HG03025 (cell line): ENCODE measurements at regions not wholly inside any gene's neighbourhood (a gene's known extent, or its start where the extent isn't known, plus 50 kb on each side); places are given as distances from the start of the nearest gene placed in this dataset.

ENCODE experiments used
- ATAC-seq: cut with Tn5 transposase; IDR thresholded peaks from one replicate; pipeline ENCODE4 v1.9.1; 2021; ENCODE audit warnings: mild to moderate bottlenecking, moderate library complexity; ENCODE audit not compliant: unreplicated experiment, low FRiP score

- no peak for ATAC-seq
These were observed 119.0 kb upstream of the WDR17 start for GRCh38 chr4:175946472-175947116.

GRCh38 chr4:175947117-175947722 lies 118.4 kb upstream of the WDR17 start:
- ATAC-seq = no peak

DNA sequence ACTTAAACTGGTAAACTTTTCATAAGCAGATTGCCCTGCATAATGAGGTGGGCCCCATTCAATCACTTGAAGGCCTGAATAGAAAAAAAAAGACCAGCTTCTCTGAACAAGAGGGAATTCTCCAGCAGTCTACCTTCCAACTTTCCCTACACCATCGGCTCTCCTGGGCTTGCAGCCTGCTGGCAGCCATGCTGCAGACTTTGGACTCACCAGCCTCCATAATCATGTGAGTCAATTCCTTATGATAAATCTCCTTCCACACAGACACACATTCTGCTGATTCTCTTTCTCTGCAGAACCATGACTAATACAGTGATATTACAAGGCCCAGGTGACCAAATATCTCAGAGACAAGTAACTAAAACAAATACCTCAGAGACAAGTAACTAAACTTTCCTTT lies 113.8 kb upstream of the WDR17 start:
- no peak for ATAC-seq

- ATAC-seq = no peak
These were observed 112.5 kb upstream of the WDR17 start for GRCh38 chr4:175953116-175953515.

- peak; percentile 89 for ATAC-seq
These were observed 111.6 kb upstream of the WDR17 start for GRCh38 chr4:175953960-175954521.

- no peak for ATAC-seq
These were observed 111.0 kb upstream of the WDR17 start for GRCh38 chr4:175954685-175955084.

DNA sequence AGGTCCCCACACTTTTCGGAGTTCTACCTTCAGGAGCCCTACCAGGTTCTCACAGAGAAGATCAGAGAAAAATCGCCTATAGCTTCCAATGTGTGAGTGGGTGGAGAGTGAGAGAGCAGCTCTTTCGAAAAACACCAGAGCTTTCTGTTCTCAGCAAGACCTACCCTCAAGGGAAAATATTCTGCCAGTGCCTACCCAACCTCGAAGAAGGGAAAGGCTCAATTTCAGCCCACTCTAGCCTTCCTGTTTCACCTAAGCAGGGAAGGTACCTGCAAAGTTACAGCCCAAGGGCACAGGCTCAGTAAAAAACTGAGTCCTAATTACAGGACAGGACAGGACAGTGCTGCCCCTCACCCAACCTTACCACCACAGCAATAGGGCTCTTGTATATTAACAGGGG lies 104.0 kb upstream of the WDR17 start:
- ATAC-seq = peak; percentile 71

GRCh38 chr4:175970072-175970471 lies 95.6 kb upstream of the WDR17 start:
- no peak for ATAC-seq

DNA sequence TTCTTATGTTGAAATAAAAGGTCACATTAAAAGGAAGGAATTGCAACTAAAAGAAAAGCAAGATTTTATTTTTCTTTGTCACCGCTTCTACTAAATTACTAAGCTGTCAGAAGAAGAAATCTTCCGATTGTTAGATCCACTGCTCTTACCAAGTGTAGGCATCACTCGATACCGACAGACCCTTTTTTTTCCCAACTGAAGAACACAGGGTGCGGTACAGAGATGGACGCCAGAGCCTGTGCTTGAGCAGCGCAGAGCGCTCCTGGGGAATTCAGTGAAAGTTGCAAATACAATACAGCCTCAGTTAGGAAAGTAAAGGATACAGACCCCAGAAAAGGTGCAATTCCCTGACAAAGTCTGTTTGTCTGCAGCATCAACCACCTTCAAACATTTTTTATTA lies 94.9 kb upstream of the WDR17 start:
- ATAC-seq = no peak

GRCh38 chr4:175971388-175972179 lies 94.1 kb upstream of the WDR17 start:
- no peak for ATAC-seq

DNA sequence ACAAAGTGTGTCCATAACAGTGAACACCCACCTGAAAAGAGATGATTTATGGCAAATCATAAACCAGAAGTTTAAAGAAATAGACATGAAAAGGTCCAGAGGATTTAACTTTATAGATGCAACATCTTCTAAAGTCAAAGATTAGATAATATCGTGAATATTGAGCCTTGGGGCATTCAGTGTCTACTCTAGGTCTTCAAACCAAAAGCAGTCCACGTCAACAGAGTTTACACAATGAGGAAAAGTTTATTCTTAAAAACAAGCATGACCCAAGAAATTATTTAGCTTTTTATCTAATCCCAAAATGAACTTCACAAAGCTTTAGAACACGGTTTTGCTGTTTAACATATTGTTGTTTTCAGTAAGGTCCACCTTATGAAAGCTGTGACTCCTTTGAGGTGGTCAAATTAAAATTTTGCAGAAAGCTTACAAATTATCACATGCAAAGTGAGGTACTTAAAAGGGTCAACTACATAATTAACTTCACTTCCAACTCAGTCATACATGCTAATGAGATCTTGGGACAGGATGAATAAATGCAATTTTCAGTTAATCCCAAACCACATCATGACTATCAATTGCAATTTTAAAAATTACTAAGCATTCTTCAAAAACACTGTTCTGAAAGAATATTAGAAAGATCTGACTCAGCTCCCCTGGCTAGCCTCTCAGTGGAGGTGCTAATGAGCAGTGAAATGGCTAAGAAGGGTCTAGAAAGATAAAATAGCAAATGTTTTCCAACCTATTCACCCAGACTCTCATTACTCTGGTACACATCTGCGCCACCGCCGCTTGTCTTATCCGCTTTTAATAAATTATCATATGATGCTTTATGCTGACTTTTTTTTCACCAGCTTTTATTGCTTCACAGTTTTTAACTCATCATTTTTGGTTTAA lies 92.4 kb upstream of the WDR17 start:
- no peak for ATAC-seq

- ATAC-seq = no peak
These were observed 82.0 kb upstream of the WDR17 start for GRCh38 chr4:175983636-175984035.

GRCh38 chr4:175986668-175987067 lies 79.0 kb upstream of the WDR17 start:
- ATAC-seq = no peak

DNA sequence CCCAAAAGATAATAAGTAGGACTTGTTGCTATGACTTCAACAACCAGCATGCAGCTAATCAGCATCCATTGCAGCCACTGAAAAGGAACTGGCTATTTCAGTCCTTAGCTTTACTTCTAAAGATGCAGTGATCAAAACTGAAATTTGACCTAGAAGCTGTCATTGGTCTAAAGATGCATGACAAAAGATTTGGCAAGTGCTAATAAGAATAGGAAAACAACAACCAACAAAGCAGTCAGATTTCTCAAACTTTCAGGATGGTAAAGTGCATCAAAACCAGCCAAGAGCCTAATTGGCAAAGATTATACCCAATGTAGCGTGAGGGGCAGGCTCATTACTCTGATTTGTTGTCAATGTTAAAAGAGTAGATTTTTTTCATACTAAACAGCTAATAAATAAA lies 77.1 kb upstream of the WDR17 start:
- ATAC-seq = no peak

DNA sequence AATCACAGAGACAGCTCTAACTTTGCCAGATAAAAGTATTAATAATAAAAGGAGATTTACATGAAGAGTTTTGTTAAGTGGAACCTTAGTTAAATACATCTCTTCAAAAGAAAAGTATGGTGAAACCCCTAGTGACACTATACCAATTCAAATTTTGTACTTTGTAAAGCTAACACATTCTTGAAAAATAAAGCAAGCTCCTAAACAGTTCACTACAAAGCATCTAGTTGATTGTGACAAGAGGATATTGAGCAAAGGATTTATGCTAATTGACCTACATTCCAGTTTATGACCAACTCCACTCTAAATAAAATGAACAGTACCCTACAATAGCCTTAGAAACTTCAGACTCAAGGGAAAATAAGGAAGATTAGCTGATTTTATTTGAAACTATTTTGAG lies 69.4 kb upstream of the WDR17 start:
- ATAC-seq = no peak

DNA sequence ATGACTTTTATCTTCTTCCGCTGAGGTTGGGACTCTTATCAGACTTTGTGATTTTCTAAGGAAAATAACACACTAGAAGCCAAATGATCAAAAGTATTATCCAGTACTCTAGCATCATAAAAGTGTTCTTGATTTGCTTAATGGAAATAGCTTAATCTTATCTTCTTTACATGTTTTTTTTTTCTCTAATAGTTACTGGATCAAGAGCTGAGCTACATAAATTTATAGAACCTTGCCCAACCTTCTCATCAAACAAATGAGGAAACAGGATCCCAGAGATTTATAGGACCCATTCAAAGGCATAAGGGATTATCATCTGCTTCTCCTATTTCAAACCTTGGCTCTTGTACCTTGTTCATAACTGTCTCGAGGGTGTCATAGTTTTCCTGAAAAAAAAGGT lies 68.3 kb upstream of the WDR17 start:
- ATAC-seq = no peak

GRCh38 chr4:175998782-175999181 lies 66.9 kb upstream of the WDR17 start:
- ATAC-seq = no peak

DNA sequence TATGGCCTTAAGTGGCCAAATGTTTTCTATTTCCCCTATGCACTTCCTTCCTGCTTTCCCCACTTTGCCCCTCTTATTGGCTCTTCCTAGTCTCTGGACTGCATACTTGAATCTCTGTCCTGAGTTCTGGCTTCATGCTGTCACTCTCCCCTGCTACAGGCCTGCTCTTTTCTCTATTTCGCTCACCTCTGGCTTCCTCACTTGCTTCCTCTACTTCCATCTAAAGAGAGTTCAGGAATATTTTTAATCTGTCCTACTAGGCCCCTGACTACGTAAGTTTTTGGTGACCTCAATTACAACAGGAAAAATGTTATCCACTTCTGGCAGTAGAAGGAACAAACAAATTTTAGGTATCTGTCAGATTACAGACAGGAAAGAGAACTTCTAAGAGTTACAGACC lies 65.7 kb upstream of the WDR17 start:
- no peak for ATAC-seq

DNA sequence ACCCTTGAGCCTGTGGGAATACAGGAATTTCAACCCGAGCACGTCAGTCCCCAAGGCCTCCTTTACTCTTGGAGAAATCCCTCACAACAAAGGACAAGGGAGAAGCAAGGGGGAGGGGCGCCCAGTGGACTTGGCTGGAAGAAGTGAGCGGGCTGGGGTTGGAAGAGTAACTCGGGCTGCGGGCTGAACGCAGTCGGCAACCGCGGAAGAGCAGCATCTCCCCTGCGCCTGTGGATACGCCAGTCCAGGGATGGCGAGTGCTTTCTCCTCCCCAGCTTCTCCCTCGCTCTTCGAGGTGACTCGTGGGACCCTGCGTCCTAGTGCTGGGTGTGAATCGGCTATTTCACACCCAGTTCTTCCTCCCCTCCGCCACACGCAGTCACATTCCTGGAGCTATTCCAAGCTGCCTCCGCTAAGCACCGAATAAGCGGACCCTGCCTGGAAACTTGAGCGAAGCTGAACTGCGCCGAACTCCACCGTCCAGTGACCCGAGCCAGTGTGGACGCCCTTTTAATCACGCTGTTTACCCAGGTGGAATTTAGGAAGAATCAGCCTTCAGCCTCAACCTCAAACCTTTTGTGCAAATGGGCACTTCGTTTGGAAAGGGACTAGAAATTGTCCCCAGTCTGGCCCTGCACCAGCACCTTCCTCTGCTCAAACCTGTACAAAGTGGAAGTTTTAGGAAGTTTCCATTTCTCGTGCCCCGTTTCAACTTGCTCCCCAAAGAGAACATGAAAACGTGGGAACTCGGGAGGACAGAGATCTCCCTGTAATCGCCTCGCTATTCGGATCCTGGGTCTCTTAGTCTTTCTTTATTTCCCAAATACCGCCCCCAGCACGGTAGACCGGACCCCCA lies 64.3 kb upstream of the WDR17 start:
- no peak for ATAC-seq
